GM12878 (cell line): ENCODE measurements at regions not wholly inside any gene's neighbourhood (a gene's known extent, or its start where the extent isn't known, plus 50 kb on each side); places are given as distances from the start of the nearest gene placed in this dataset.

ENCODE experiments used
- TF ChIP-seq, protein P1 (sequence below), 3 experiments: IDR thresholded peaks in 2 of 3; conservative IDR thresholded peaks in 1 of 3; 2 replicates each; pipeline ENCODE4 v1.5.1; 2011; ENCODE audit warnings: low read depth in 3 of 3, low read length in 3 of 3, mild to moderate bottlenecking in 3 of 3, control low read depth in 2 of 3, moderate library complexity in 2 of 3, inconsistent platforms in 1 of 3, mixed read lengths in 1 of 3; ENCODE audit not compliant: control insufficient read depth in 2 of 3, insufficient read depth in 1 of 3; ENCODE audit errors: extremely low read depth in 1 of 3
- TF ChIP-seq, protein P2 (sequence below): IDR thresholded peaks from 2 replicates; pipeline ENCODE4 v1.6.1; 2011; ENCODE audit warnings: low read depth, low read length, improper control_type of control experiment, borderline replicate concordance

DNA sequence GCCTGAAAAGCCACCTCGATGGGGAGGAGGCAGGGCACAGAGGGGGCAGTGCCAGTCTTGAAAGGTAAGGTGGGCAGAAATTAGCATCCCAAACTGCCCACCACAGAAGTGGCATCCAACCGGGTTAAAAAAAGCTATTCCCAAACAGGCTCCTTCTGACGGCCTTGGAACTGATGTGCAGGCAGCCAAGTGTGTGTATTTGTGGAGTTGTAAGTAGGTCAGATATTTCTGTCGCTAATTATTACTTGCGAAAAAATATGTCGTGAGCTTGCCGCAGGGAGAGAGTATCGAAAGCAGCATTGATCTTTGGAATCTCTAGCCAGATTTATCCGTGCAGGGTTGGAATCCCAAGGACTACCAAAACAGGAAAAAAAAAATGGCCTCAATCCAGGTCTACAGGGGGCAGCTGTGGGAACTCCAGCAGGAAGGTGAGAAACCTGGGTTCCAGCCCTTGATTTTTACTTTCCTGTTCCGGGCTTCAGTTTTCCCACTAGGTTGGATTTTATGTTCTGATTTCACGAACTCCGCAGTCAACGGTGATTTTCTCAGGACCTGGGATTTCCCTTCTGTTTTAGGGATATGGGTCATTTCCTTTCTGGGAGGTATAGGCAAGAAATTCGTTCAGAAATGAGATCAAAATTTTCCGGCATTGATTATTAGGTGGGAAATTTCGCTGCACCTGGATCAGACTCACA lies 200.8 kb downstream of the RGS3 start:
- TF ChIP-seq, protein P1, sequence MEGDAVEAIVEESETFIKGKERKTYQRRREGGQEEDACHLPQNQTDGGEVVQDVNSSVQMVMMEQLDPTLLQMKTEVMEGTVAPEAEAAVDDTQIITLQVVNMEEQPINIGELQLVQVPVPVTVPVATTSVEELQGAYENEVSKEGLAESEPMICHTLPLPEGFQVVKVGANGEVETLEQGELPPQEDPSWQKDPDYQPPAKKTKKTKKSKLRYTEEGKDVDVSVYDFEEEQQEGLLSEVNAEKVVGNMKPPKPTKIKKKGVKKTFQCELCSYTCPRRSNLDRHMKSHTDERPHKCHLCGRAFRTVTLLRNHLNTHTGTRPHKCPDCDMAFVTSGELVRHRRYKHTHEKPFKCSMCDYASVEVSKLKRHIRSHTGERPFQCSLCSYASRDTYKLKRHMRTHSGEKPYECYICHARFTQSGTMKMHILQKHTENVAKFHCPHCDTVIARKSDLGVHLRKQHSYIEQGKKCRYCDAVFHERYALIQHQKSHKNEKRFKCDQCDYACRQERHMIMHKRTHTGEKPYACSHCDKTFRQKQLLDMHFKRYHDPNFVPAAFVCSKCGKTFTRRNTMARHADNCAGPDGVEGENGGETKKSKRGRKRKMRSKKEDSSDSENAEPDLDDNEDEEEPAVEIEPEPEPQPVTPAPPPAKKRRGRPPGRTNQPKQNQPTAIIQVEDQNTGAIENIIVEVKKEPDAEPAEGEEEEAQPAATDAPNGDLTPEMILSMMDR (IDR thresholded peaks at IDR 0.05 in 2 of 3, conservative IDR thresholded peaks at IDR 0.05 in 1 of 3; ENCODE audit: control insufficient read depth in 2 of 3, extremely low read depth in 1 of 3, insufficient read depth in 1 of 3, low read depth in 3 of 3, low read length in 3 of 3), result no peak
- TF ChIP-seq, protein P2, sequence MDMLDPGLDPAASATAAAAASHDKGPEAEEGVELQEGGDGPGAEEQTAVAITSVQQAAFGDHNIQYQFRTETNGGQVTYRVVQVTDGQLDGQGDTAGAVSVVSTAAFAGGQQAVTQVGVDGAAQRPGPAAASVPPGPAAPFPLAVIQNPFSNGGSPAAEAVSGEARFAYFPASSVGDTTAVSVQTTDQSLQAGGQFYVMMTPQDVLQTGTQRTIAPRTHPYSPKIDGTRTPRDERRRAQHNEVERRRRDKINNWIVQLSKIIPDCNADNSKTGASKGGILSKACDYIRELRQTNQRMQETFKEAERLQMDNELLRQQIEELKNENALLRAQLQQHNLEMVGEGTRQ, result no peak
